ENCODE measurements at regions not wholly inside any gene's neighbourhood (a gene's known extent, or its start where the extent isn't known, plus 50 kb on each side); places are given as distances from the start of the nearest gene placed in this dataset.

GRCh38 chr5:167973126-167973525, 318.3 kb upstream of the WWC1 start:
- H3K4me1 ChIP-seq (ENCODE audit: control insufficient read depth, insufficient read depth, low read length), result no peaks in the 10 kb centered on the region
- no peak overlapping the region for H3K27ac ChIP-seq (ENCODE audit: low read depth, low read length)

GRCh38 chr5:167984951-167985350, 306.5 kb upstream of the WWC1 start:
- Histone ChIP-seq H3K4me3 (ENCODE audit: low read length) (no peak overlapping the region), H3K9ac (ENCODE audit: low read length) (no peak overlapping the region)

More at GRCh38 chr5:167973126-167973525, 318.3 kb upstream of the WWC1 start:
- Histone ChIP-seq H3K4me3 (ENCODE audit: low read length) (no peak overlapping the region), H3K27me3 (ENCODE audit: control insufficient read depth, insufficient read depth, low read length) (no peaks in the 10 kb centered on the region), H3K9ac (ENCODE audit: low read length) (no peak overlapping the region), H3K36me3 (ENCODE audit: control insufficient read depth, insufficient read depth, low read length) (no peaks in the 10 kb centered on the region)

DNA sequence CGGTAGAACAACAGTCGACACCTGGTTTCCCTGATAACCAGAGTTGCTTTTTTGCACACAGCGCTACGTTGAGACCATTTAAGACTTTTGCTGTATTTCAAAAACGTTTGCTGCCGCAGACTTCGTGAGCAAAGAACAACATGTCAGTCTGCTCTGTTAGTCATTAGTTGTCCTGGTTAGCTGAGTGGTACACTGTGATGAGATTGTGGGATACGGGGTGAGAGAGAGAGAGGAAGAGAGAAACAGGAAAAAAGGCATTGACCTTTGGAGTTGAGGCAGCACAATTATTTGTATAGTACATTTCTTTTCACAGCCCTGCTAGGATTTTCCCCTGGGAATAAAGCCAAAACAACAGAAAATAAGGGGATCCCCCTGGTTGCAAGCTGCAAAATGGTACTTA, 306.1 kb upstream of the WWC1 start:
- Histone ChIP-seq H3K9ac (ENCODE audit: low read length) (no peak overlapping the region), H3K4me3 (ENCODE audit: low read length) (no peak overlapping the region), H3K27me3 (ENCODE audit: control insufficient read depth, insufficient read depth, low read length) (no peaks in the 10 kb centered on the region), H3K36me3 (ENCODE audit: control insufficient read depth, insufficient read depth, low read length) (no peaks in the 10 kb centered on the region), H3K4me1 (ENCODE audit: control insufficient read depth, insufficient read depth, low read length) (no peaks in the 10 kb centered on the region), H3K27ac (ENCODE audit: low read depth, low read length) (no peak overlapping the region)

More at GRCh38 chr5:167984951-167985350, 306.5 kb upstream of the WWC1 start:
- Histone ChIP-seq H3K4me1 (ENCODE audit: control insufficient read depth, insufficient read depth, low read length) (no peaks in the 10 kb centered on the region), H3K27ac (ENCODE audit: low read depth, low read length) (no peak overlapping the region), H3K27me3 (ENCODE audit: control insufficient read depth, insufficient read depth, low read length) (no peaks in the 10 kb centered on the region), H3K36me3 (ENCODE audit: control insufficient read depth, insufficient read depth, low read length) (no peaks in the 10 kb centered on the region)

- Histone ChIP-seq H3K4me3 (ENCODE audit: low read length) (no peak overlapping the region), H3K36me3 (ENCODE audit: control insufficient read depth, insufficient read depth, low read length) (no peaks in the 10 kb centered on the region), H3K27me3 (ENCODE audit: control insufficient read depth, insufficient read depth, low read length) (no peaks in the 10 kb centered on the region), H3K27ac (ENCODE audit: low read depth, low read length) (no peak overlapping the region), H3K4me1 (ENCODE audit: control insufficient read depth, insufficient read depth, low read length) (no peaks in the 10 kb centered on the region), H3K9ac (ENCODE audit: low read length) (no peak overlapping the region)
These were observed 303.8 kb upstream of the WWC1 start for GRCh38 chr5:167987490-167988280.

GRCh38 chr5:167992868-167993267, 298.6 kb upstream of the WWC1 start:
- no peak overlapping the region for H3K27ac ChIP-seq (ENCODE audit: low read depth, low read length)
- H3K27me3 ChIP-seq (ENCODE audit: control insufficient read depth, insufficient read depth, low read length), result no peaks in the 10 kb centered on the region
- H3K36me3 ChIP-seq (ENCODE audit: control insufficient read depth, insufficient read depth, low read length), result no peaks in the 10 kb centered on the region

DNA sequence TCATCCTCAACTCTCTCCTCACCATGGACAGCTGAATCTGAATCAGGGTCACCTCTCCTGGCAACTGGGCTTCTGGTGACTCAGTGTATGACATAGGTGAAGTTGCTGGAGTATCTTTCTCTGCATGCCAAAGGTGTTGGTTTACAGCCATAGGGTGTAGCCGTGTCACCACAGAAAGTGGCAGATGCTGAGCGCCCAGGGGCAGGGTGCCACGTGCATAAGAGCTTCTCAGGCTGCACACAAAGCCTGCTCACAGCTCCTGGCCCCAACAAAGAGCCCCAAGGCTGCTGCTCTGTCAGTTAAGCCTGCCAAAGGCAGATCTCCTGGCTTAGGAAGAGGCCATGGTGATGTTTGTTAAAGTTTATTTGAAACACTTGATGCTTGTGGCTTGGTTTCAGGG, 297.7 kb upstream of the WWC1 start:
- no peaks in the 10 kb centered on the region for H3K36me3 ChIP-seq (ENCODE audit: control insufficient read depth, insufficient read depth, low read length)
- H3K27me3 ChIP-seq (ENCODE audit: control insufficient read depth, insufficient read depth, low read length), result no peaks in the 10 kb centered on the region
- H3K9ac ChIP-seq (ENCODE audit: low read length), result no peak overlapping the region
- no peak overlapping the region for H3K4me3 ChIP-seq (ENCODE audit: low read length)
- no peak overlapping the region for H3K27ac ChIP-seq (ENCODE audit: low read depth, low read length)
- no peaks in the 10 kb centered on the region for H3K4me1 ChIP-seq (ENCODE audit: control insufficient read depth, insufficient read depth, low read length)

More at GRCh38 chr5:167992868-167993267, 298.6 kb upstream of the WWC1 start:
- Histone ChIP-seq H3K4me1 (ENCODE audit: control insufficient read depth, insufficient read depth, low read length) (no peaks in the 10 kb centered on the region), H3K4me3 (ENCODE audit: low read length) (no peak overlapping the region), H3K9ac (ENCODE audit: low read length) (no peak overlapping the region)

DNA sequence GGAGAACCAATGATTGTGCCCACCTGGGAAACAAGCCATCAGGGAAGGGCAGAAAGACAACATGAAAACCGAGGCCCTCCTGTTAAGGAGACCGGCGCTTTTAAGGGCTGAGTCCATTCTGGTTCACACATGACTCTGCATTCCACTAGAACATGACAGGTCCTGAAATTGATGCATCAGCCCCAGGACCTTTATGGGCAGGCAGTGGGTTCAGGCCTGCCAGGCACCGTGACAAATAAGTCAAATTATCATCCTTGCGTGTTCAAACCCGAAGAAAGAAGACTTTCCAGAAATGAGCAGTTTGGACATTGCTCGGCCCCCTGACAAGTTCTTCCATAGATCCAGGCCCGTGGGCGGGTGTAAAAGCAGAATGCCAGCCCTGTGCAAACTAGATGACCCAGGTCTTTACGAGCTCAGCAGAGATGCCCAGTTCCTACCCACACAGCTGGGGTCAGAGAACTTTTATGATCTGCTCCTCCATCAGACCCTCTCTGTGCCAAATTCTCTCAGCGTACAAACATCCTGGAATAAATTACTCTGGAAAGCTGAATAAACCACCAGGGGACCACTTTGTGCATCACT, 295.5 kb upstream of the WWC1 start:
- no peaks in the 10 kb centered on the region for H3K4me1 ChIP-seq (ENCODE audit: control insufficient read depth, insufficient read depth, low read length)
- H3K27ac ChIP-seq (ENCODE audit: low read depth, low read length), result no peak overlapping the region
- no peaks in the 10 kb centered on the region for H3K36me3 ChIP-seq (ENCODE audit: control insufficient read depth, insufficient read depth, low read length)
- H3K4me3 ChIP-seq (ENCODE audit: low read length), result no peak overlapping the region
- no peaks in the 10 kb centered on the region for H3K27me3 ChIP-seq (ENCODE audit: control insufficient read depth, insufficient read depth, low read length)
- no peak overlapping the region for H3K9ac ChIP-seq (ENCODE audit: low read length)

DNA sequence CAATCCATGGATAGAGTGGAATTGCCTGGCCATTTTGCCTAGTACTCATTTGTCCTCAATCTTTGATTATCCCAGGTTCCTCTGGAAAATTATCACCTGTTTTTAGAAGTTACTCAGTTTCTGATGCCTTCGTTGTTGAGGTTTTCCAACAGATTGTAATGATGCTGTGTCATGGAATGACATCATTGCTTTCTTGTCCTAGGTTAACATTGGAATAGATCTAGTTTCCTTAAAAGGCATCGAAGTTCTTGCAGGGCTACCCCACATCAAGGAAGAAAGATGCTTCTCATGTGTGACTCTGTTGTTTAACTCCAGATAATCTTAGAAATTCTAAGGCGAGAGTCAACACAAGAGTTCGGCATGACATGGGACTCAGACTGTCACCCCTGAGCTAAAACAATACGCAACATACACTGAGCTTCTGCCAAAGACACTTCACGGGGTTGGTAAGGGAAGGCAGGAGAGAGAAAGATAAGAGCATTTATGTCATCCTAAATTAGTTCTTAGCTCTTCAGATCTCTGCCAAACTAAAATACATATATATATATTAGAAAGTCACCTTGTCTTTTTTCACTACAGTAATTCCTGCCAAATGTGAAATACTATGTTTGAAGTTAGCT, 293.2 kb upstream of the WWC1 start:
- no peak overlapping the region for H3K9ac ChIP-seq (ENCODE audit: low read length)
- H3K4me1 ChIP-seq (ENCODE audit: control insufficient read depth, insufficient read depth, low read length), result no peaks in the 10 kb centered on the region
- no peak overlapping the region for H3K27ac ChIP-seq (ENCODE audit: low read depth, low read length)
- H3K27me3 ChIP-seq (ENCODE audit: control insufficient read depth, insufficient read depth, low read length), result no peaks in the 10 kb centered on the region
- H3K36me3 ChIP-seq (ENCODE audit: control insufficient read depth, insufficient read depth, low read length), result no peaks in the 10 kb centered on the region
- H3K4me3 ChIP-seq (ENCODE audit: low read length), result no peak overlapping the region

DNA sequence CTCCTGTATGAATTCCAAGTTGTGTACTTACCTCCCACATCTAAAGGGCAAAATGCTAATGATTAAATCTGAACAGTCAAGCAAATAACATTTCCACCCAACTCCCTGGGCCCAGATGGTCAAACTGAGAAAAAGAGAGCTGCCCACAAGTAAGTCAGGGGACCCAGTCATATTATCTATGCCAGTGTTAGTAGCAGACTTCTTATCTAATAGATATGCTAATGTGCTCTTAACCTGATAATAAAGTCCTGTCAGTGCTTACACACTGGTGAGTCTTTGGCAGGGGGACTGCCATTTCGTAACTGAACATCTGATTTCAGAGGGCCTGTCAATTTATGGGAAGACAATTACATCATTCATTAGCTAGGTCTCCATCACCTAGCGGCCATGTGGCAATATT, 292.3 kb upstream of the WWC1 start:
- no peak overlapping the region for H3K4me3 ChIP-seq (ENCODE audit: low read length)
- H3K27ac ChIP-seq (ENCODE audit: low read depth, low read length), result no peak overlapping the region
- H3K27me3 ChIP-seq (ENCODE audit: control insufficient read depth, insufficient read depth, low read length), result no peaks in the 10 kb centered on the region
- no peaks in the 10 kb centered on the region for H3K4me1 ChIP-seq (ENCODE audit: control insufficient read depth, insufficient read depth, low read length)
- no peak overlapping the region for H3K9ac ChIP-seq (ENCODE audit: low read length)
- H3K36me3 ChIP-seq (ENCODE audit: control insufficient read depth, insufficient read depth, low read length), result no peaks in the 10 kb centered on the region

DNA sequence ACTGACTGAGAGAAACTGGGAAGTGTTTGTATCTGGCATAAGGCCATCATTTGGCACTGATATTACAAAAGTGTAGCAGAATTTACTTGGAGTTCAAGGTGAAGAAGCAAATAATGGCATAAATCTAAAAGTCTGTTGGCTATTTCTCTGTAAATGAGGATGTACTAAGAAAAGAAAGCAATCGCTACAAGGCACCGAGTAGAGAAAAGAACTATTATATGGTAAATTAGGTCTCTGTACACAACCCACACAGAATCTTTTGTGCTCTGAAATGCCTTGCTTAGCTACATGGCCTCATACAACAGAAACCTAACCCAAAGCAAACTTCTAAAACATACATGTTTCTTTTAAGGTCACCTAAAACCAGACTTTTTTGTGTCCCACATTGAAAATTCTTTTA, 290.1 kb upstream of the WWC1 start:
- Histone ChIP-seq H3K36me3 (ENCODE audit: control insufficient read depth, insufficient read depth, low read length) (no peaks in the 10 kb centered on the region), H3K4me1 (ENCODE audit: control insufficient read depth, insufficient read depth, low read length) (no peaks in the 10 kb centered on the region), H3K27ac (ENCODE audit: low read depth, low read length) (no peak overlapping the region), H3K9ac (ENCODE audit: low read length) (no peak overlapping the region), H3K27me3 (ENCODE audit: control insufficient read depth, insufficient read depth, low read length) (no peaks in the 10 kb centered on the region), H3K4me3 (ENCODE audit: low read length) (no peak overlapping the region)

- no peak overlapping the region for H3K4me3 ChIP-seq (ENCODE audit: low read length)
- H3K9ac ChIP-seq (ENCODE audit: low read length), result no peak overlapping the region
- H3K27ac ChIP-seq (ENCODE audit: low read depth, low read length), result no peak overlapping the region
- no peaks in the 10 kb centered on the region for H3K4me1 ChIP-seq (ENCODE audit: control insufficient read depth, insufficient read depth, low read length)
- no peaks in the 10 kb centered on the region for H3K36me3 ChIP-seq (ENCODE audit: control insufficient read depth, insufficient read depth, low read length)
- H3K27me3 ChIP-seq (ENCODE audit: control insufficient read depth, insufficient read depth, low read length), result no peaks in the 10 kb centered on the region
These were observed 289.3 kb upstream of the WWC1 start for GRCh38 chr5:168002116-168002515.

GRCh38 chr5:168005093-168005492, 286.4 kb upstream of the WWC1 start:
- H3K27me3 ChIP-seq (ENCODE audit: control insufficient read depth, insufficient read depth, low read length), result no peaks in the 10 kb centered on the region

More at GRCh38 chr5:168005093-168005492, 286.4 kb upstream of the WWC1 start:
- H3K27ac ChIP-seq (ENCODE audit: low read depth, low read length), result no peak overlapping the region
- no peak overlapping the region for H3K9ac ChIP-seq (ENCODE audit: low read length)
- H3K36me3 ChIP-seq (ENCODE audit: control insufficient read depth, insufficient read depth, low read length), result no peaks in the 10 kb centered on the region
- no peaks in the 10 kb centered on the region for H3K4me1 ChIP-seq (ENCODE audit: control insufficient read depth, insufficient read depth, low read length)
- no peak overlapping the region for H3K4me3 ChIP-seq (ENCODE audit: low read length)

Data from rectal smooth muscle tissue (tissue), 1 donor.